Pancreas (tissue), 10 donors: ENCODE measurements at regions not wholly inside any gene's neighbourhood (a gene's known extent, or its start where the extent isn't known, plus 50 kb on each side); places are given as distances from the start of the nearest gene placed in this dataset.

Experiments
- ATAC-seq, 4 donors: fragments of 200-7000 bp; cut with Tn5 transposase; one replicate each; pipeline versions ENCODE4 v1.8.0 to v1.9.1; 2020; ENCODE audit warnings: mild to moderate bottlenecking in 4 of 4, moderate library complexity in 4 of 4
- DNase-seq, 6 donors: peaks; one replicate each; pipeline ENCODE4 v3.0.0-alpha.2; 2020
- FAIRE-seq: peaks from 2 replicates; lab custom pipeline; 2012; peaks lifted over from hg19 to GRCh38; lab: Jason Lieb, UNC
- H3K27ac ChIP-seq, 4 donors: fragments of 200-600 bp; sonication (generic); 1 replicate in 3 of 4; 2 replicates in 1 of 4; pipeline versions ENCODE4 v1.5.0 to v1.8.0; 2020
- H3K27me3 ChIP-seq, 4 donors: fragments of 200-600 bp; one replicate each; pipeline ENCODE4 v1.8.0; 2021
- H3K36me3 ChIP-seq, 3 donors: fragments of 200-600 bp; sonication (generic) in 1 of 3; one replicate each; pipeline versions ENCODE4 v1.5.0 to v1.8.0; 2020 to 2021
- H3K4me1 ChIP-seq, 3 donors: fragments of 200-600 bp; one replicate each; pipeline ENCODE4 v1.8.0; 2021
- H3K4me3 ChIP-seq, 4 donors: fragments of 200-600 bp; sonication (generic) in 2 of 4; one replicate each; pipeline versions ENCODE4 v1.5.0 to v1.8.0; 2020 to 2021
- H3K9me3 ChIP-seq, 4 donors: fragments of 200-600 bp; one replicate each; pipeline ENCODE4 v1.8.0; 2021
- CTCF ChIP-seq, 4 donors: fragments of 200-600 bp; sonication (generic) in 3 of 4; IDR thresholded peaks; one replicate each; pipeline versions ENCODE4 v1.5.0 to v1.8.0; 2021; ENCODE audit warnings: antibody characterized with exemption in 4 of 4
- WGBS, 2 donors: extraction: QIAGEN DNeasy Blood & Tissue Kit; methylation state at CpG; one replicate each; pipeline ENCODE4 v1.1.7; 2013; 5-methylcytosine and 5-hydroxymethylcytosine counted together
- intact Hi-C, 3 donors: fragments of 100-400 bp; cut with DNase I; formaldehyde crosslinking; loops; one replicate each; pipeline versions ENCODE4 v1.11.1 to v1.14.2; 2022
- donor health status: healthy with polysubstance abuse.
- donor health status: DM: no; HTN: no; CAD: no; lungs with moderate emphysema.
- donor health status: DM: no; HTN: no; CAD: no.
- donor health status: control.
- donor health status: control.
- donor health status: Bipolar disorder and iron deficiency.
- donor health status: DM: yes; HTN: yes; CAD: no.
- donor health status: DM: no; HTN: no; CAD: no.
- donor health status: DM: no; HTN: no; CAD: no.
- donor health status: DM: yes; HTN: yes; CAD: no.

GRCh38 chr7:84336303-84336702 is 141.7 kb upstream of the SEMA3A start:
- no peak for TF ChIP-seq CTCF (IDR thresholded peaks at IDR 0.05)
- WGBS, 2 donors, result 56 to 65% methylated on average over 2 of the region's 2 CpGs
- H3K27ac ChIP-seq, result no peak overlapping the region
- no peak for DNase-seq
- H3K9me3 ChIP-seq, result no peaks in the 10 kb centered on the region
- intact Hi-C loops, result no loop called here
- H3K36me3 ChIP-seq, result no peaks in the 10 kb centered on the region
- no peak for ATAC-seq
- no peaks in the 10 kb centered on the region for H3K27me3 ChIP-seq
- FAIRE-seq, result no peak
- H3K4me3 ChIP-seq, result no peak overlapping the region
- H3K4me1 ChIP-seq, result no peaks in the 10 kb centered on the region

- FAIRE-seq (no peak), DNase-seq (no peak)
These were observed 137.0 kb upstream of the SEMA3A start for GRCh38 chr7:84331616-84332015.

GRCh38 chr7:84328571-84328970 is 134.0 kb upstream of the SEMA3A start:
- no peak overlapping the region for H3K4me3 ChIP-seq
- H3K27ac ChIP-seq, result no peak overlapping the region
- H3K36me3 ChIP-seq, result no peaks in the 10 kb centered on the region
- no peaks in the 10 kb centered on the region for H3K9me3 ChIP-seq
- ATAC-seq (no peak), DNase-seq (no peak), FAIRE-seq (no peak)
- 77 to 83% methylated on average over 2 of the region's 2 CpGs for WGBS, 2 donors
- TF ChIP-seq CTCF (IDR thresholded peaks at IDR 0.05), result no peak
- H3K4me1 ChIP-seq, result no peaks in the 10 kb centered on the region
- no peaks in the 10 kb centered on the region for H3K27me3 ChIP-seq
- intact Hi-C loops, result no loop called here

More at GRCh38 chr7:84331616-84332015, 137.0 kb upstream of the SEMA3A start:
- Histone ChIP-seq H3K27me3 (no peaks in the 10 kb centered on the region), H3K4me3 (no peak overlapping the region), H3K9me3 (no peaks in the 10 kb centered on the region), H3K27ac (no peak overlapping the region), H3K4me1 (no peaks in the 10 kb centered on the region), H3K36me3 (no peaks in the 10 kb centered on the region)
- intact Hi-C loops, result no loop called here
- no peak for ATAC-seq
- 87 to 97% methylated on average over 3 of the region's 3 CpGs for WGBS, 2 donors
- no peak for TF ChIP-seq CTCF (IDR thresholded peaks at IDR 0.05)

GRCh38 chr7:84324136-84324630 is 129.6 kb upstream of the SEMA3A start:
- no peak for TF ChIP-seq CTCF (IDR thresholded peaks at IDR 0.05)
- FAIRE-seq (no peak), ATAC-seq (no peak), DNase-seq (no peak)
- H3K27me3 ChIP-seq, result no peaks in the 10 kb centered on the region
- no peaks in the 10 kb centered on the region for H3K36me3 ChIP-seq
- no peaks in the 10 kb centered on the region for H3K4me1 ChIP-seq
- intact Hi-C loops, result no loop called here
- H3K4me3 ChIP-seq, result no peak overlapping the region
- no peaks in the 10 kb centered on the region for H3K9me3 ChIP-seq
- no peak overlapping the region for H3K27ac ChIP-seq

GRCh38 chr7:84317536-84317935 is 122.9 kb upstream of the SEMA3A start:
- FAIRE-seq, result no peak
- TF ChIP-seq CTCF (IDR thresholded peaks at IDR 0.05), result no peak

More at GRCh38 chr7:84317536-84317935, 122.9 kb upstream of the SEMA3A start:
- Histone ChIP-seq H3K4me1 (no peaks in the 10 kb centered on the region), H3K4me3 (no peak overlapping the region), H3K36me3 (no peaks in the 10 kb centered on the region), H3K27me3 (no peaks in the 10 kb centered on the region), H3K9me3 (no peaks in the 10 kb centered on the region), H3K27ac (no peak overlapping the region)
- ATAC-seq, result no peak
- intact Hi-C loops, result no loop called here
- DNase-seq, result no peak
